Large intestine (tissue), 3 donors: ENCODE measurements at regions not wholly inside any gene's neighbourhood (a gene's known extent, or its start where the extent isn't known, plus 50 kb on each side); places are given as distances from the start of the nearest gene placed in this dataset.
"Not testable (repeated sequence)": the region's sequence is repeated elsewhere in the genome, so short reads cannot be mapped to it uniquely, and the experiment has no call there.

ENCODE experiments used
- DNase-seq, 2 donors: peaks; one replicate each; pipeline versions ENCODE4 v3.0.0 to v3.0.0-alpha.2; 2013
- H3K27ac ChIP-seq: one replicate; pipeline ENCODE4 v1.5.1; 2013; ENCODE audit warnings: low read length
- H3K27me3 ChIP-seq: 2 replicates; pipeline ENCODE4 v1.6.1; 2013; ENCODE audit warnings: low read length; ENCODE audit not compliant: control insufficient read depth, insufficient read depth
- H3K36me3 ChIP-seq: 2 replicates; pipeline ENCODE4 v1.6.1; 2013; ENCODE audit warnings: low read length; ENCODE audit not compliant: control insufficient read depth, insufficient read depth
- H3K4me1 ChIP-seq: one replicate; pipeline ENCODE4 v1.6.1; 2013; ENCODE audit warnings: low read length; ENCODE audit not compliant: control insufficient read depth, insufficient read depth
- H3K4me3 ChIP-seq: one replicate; pipeline ENCODE4 v1.5.1; 2013; ENCODE audit warnings: low read length
- H3K9me3 ChIP-seq: one replicate; pipeline ENCODE4 v1.6.1; 2013; ENCODE audit warnings: mild to moderate bottlenecking, low read depth, low read length, moderate library complexity; ENCODE audit not compliant: control insufficient read depth
- WGBS: methylation state at CpG from one replicate; pipeline ENCODE4 v1.1.5; 2013; ENCODE audit warnings: low lambda C conversion rate; ENCODE audit not compliant: insufficient coverage; 5-methylcytosine and 5-hydroxymethylcytosine counted together

- H3K36me3 ChIP-seq, result no peaks in the 10 kb centered on the region
- no CpG with 5 or more reads among the region's 4 CpGs for WGBS
- no peak overlapping the region for H3K4me3 ChIP-seq
- peaks cover 7% of the 10 kb centered on the region for H3K9me3 ChIP-seq
- no peaks in the 10 kb centered on the region for H3K4me1 ChIP-seq
- H3K27ac ChIP-seq, result no peak overlapping the region
- H3K27me3 ChIP-seq, result no peaks in the 10 kb centered on the region
- no peak for DNase-seq
Measured at GRCh38 chr6:27736686-27737085, 175.5 kb downstream of the OR2B2 start.

- Histone ChIP-seq H3K27ac (no peak overlapping the region), H3K4me3 (no peak overlapping the region), H3K9me3 (no peaks in the 10 kb centered on the region), H3K4me1 (no peaks in the 10 kb centered on the region), H3K27me3 (peaks cover 11% of the 10 kb centered on the region), H3K36me3 (no peaks in the 10 kb centered on the region)
- DNase-seq, result no peak
- 74% methylated on average over 3 of the region's 16 CpGs for WGBS
Measured at GRCh38 chr6:27728442-27728841, 183.8 kb downstream of the OR2B2 start.

GRCh38 chr6:27726619-27727023 is 185.6 kb downstream of the OR2B2 start:
- WGBS, result no CpG with 5 or more reads among the region's 10 CpGs

GRCh38 chr6:27720607-27721580 is 191.3 kb downstream of the OR2B2 start:
- H3K4me1 ChIP-seq, result no peaks in the 10 kb centered on the region
- H3K4me3 ChIP-seq, result no peak overlapping the region
- no peak for DNase-seq
- no peaks in the 10 kb centered on the region for H3K9me3 ChIP-seq
- peaks cover 15% of the 10 kb centered on the region for H3K27me3 ChIP-seq
- WGBS, result 43% methylated on average over 3 of the region's 19 CpGs
- H3K36me3 ChIP-seq, result no peaks in the 10 kb centered on the region
- H3K27ac ChIP-seq, result no peak overlapping the region

More at GRCh38 chr6:27726619-27727023, 185.6 kb downstream of the OR2B2 start:
- Histone ChIP-seq H3K4me3 (no peak overlapping the region), H3K27me3 (peaks cover 19% of the 10 kb centered on the region), H3K4me1 (no peaks in the 10 kb centered on the region), H3K27ac (no peak overlapping the region), H3K9me3 (no peaks in the 10 kb centered on the region), H3K36me3 (no peaks in the 10 kb centered on the region)
- DNase-seq, result no peak

- H3K9me3 ChIP-seq, H3K4me1 ChIP-seq, H3K4me3 ChIP-seq, H3K36me3 ChIP-seq, DNase-seq, H3K27ac ChIP-seq: not testable (repeated sequence)
- H3K27me3 ChIP-seq, result peaks cover 15% of the 10 kb centered on the region
- WGBS, result no CpG with 5 or more reads among the region's 8 CpGs
Measured at GRCh38 chr6:27719039-27719438, 193.2 kb downstream of the OR2B2 start.

- no peaks in the 10 kb centered on the region for H3K27me3 ChIP-seq
- no peak for DNase-seq
- no peak overlapping the region for H3K4me3 ChIP-seq
- WGBS, result no CpG with 5 or more reads among the region's 3 CpGs
- peaks cover 40% of the 10 kb centered on the region for H3K36me3 ChIP-seq
- no peaks in the 10 kb centered on the region for H3K9me3 ChIP-seq
- H3K4me1 ChIP-seq, result no peaks in the 10 kb centered on the region
- H3K27ac ChIP-seq, result no peak overlapping the region
Measured at GRCh38 chr6:27706431-27706830, 205.8 kb downstream of the OR2B2 start.

- no peaks in the 10 kb centered on the region for H3K27me3 ChIP-seq
- 100% methylated on average over 1 of the region's 6 CpGs for WGBS
- peaks cover 22% of the 10 kb centered on the region for H3K36me3 ChIP-seq
- H3K9me3 ChIP-seq, result no peaks in the 10 kb centered on the region
- H3K4me3 ChIP-seq, result no peak overlapping the region
- no peaks in the 10 kb centered on the region for H3K4me1 ChIP-seq
- DNase-seq, result no peak
- no peak overlapping the region for H3K27ac ChIP-seq
Measured at GRCh38 chr6:27700337-27700736, 211.9 kb downstream of the OR2B2 start.

GRCh38 chr6:27694547-27694874 is 217.7 kb downstream of the OR2B2 start:
- Histone ChIP-seq H3K4me1 (no peaks in the 10 kb centered on the region), H3K27ac (peak overlapping the region; percentile 88), H3K4me3 (peak overlapping the region; percentile 87), H3K9me3 (no peaks in the 10 kb centered on the region), H3K36me3 (no peaks in the 10 kb centered on the region), H3K27me3 (no peaks in the 10 kb centered on the region)
- DNase-seq, result no peak
- WGBS, result no CpG with 5 or more reads among the region's 7 CpGs

GRCh38 chr6:27693766-27694546 is 218.2 kb downstream of the OR2B2 start:
- peak overlapping the region; percentile 87 for H3K4me3 ChIP-seq
- H3K36me3 ChIP-seq, result no peaks in the 10 kb centered on the region
- H3K27ac ChIP-seq, result peak overlapping the region; percentile 88
- WGBS, result no CpG with 5 or more reads among the region's 34 CpGs
- H3K27me3 ChIP-seq, result no peaks in the 10 kb centered on the region
- H3K4me1 ChIP-seq, result no peaks in the 10 kb centered on the region
- DNase-seq, result peak; percentile 49 to 83
- H3K9me3 ChIP-seq, result no peaks in the 10 kb centered on the region

- H3K27me3 ChIP-seq, H3K9me3 ChIP-seq, H3K36me3 ChIP-seq, H3K27ac ChIP-seq, H3K4me1 ChIP-seq, DNase-seq, H3K4me3 ChIP-seq: not testable (repeated sequence)
- WGBS, result no CpG with 5 or more reads among the region's 10 CpGs
Measured at GRCh38 chr6:27692133-27692532, 219.2 kb upstream of the ZNF184 start.
